Astrocyte (in vitro differentiated cells and primary cell): ENCODE measurements at regions not wholly inside any gene's neighbourhood (a gene's known extent, or its start where the extent isn't known, plus 50 kb on each side); places are given as distances from the start of the nearest gene placed in this dataset.

Experiments used
- DNase-seq: peaks from one replicate; pipeline ENCODE4 v3.0.0-alpha.2; 2010; ENCODE audit warnings: low read depth
- FAIRE-seq: peaks from 2 replicates; lab custom pipeline; 2011; peaks lifted over from hg19 to GRCh38; lab: Jason Lieb, UNC
- H2AFZ ChIP-seq: 2 replicates; pipeline ENCODE4 v1.6.0; 2012; ENCODE audit warnings: low read depth, low read length, inconsistent platforms
- H3K27ac ChIP-seq: 2 replicates; pipeline ENCODE4 v1.5.1; 2011; ENCODE audit warnings: low read depth, low read length, inconsistent platforms
- H3K27me3 ChIP-seq: 2 replicates; pipeline ENCODE4 v1.6.0; 2011; ENCODE audit warnings: low read length, inconsistent platforms; ENCODE audit not compliant: insufficient read depth
- H3K36me3 ChIP-seq: 2 replicates; pipeline ENCODE4 v1.5.1; 2011; ENCODE audit warnings: low read length, inconsistent platforms; ENCODE audit not compliant: insufficient read depth
- H3K4me1 ChIP-seq: 2 replicates; pipeline ENCODE4 v1.5.1; 2011; ENCODE audit warnings: low read length, inconsistent platforms; ENCODE audit not compliant: insufficient read depth
- H3K4me2 ChIP-seq: 2 replicates; pipeline ENCODE4 v1.6.0; 2012; ENCODE audit warnings: low read length, inconsistent platforms
- H3K4me3 ChIP-seq: 2 replicates; pipeline ENCODE4 v1.5.1; 2011; ENCODE audit warnings: low read depth, mild to moderate bottlenecking, low read length, inconsistent platforms; ENCODE audit not compliant: insufficient read depth
- H3K79me2 ChIP-seq: 2 replicates; pipeline ENCODE4 v1.6.0; 2012; ENCODE audit warnings: mild to moderate bottlenecking, low read length, inconsistent platforms; ENCODE audit not compliant: insufficient read depth
- H3K9ac ChIP-seq: 2 replicates; pipeline ENCODE4 v1.6.0; 2012; ENCODE audit warnings: mild to moderate bottlenecking, low read length, inconsistent platforms
- H3K9me3 ChIP-seq: 2 replicates; pipeline ENCODE4 v1.5.1; 2012; ENCODE audit warnings: low read depth, mild to moderate bottlenecking, low read length, inconsistent platforms; ENCODE audit not compliant: insufficient read depth
- H4K20me1 ChIP-seq: 2 replicates; pipeline ENCODE4 v1.6.0; 2012; ENCODE audit warnings: low read length, inconsistent platforms; ENCODE audit not compliant: insufficient read depth
- H3K27ac Mint-ChIP-seq: one replicate; pipeline ENCODE4 v1.8.0; 2021; ENCODE audit warnings: mild to moderate bottlenecking, mixed read lengths; ENCODE audit not compliant: unreplicated experiment
- H3K27me3 Mint-ChIP-seq: one replicate; pipeline ENCODE4 v1.8.0; 2021; ENCODE audit warnings: low read depth, mixed read lengths; ENCODE audit not compliant: unreplicated experiment
- H3K36me3 Mint-ChIP-seq: one replicate; pipeline ENCODE4 v1.8.0; 2021; ENCODE audit warnings: low read depth, mixed read lengths; ENCODE audit not compliant: unreplicated experiment
- H3K4me1 Mint-ChIP-seq: one replicate; pipeline ENCODE4 v1.8.0; 2021; ENCODE audit warnings: low read depth, mixed read lengths; ENCODE audit not compliant: unreplicated experiment
- H3K4me3 Mint-ChIP-seq: one replicate; pipeline ENCODE4 v1.8.0; 2021; ENCODE audit warnings: mild to moderate bottlenecking, moderate library complexity, mixed read lengths; ENCODE audit not compliant: unreplicated experiment
- H3K9me3 Mint-ChIP-seq: one replicate; pipeline ENCODE4 v1.8.0; 2021; ENCODE audit warnings: mild to moderate bottlenecking, mixed read lengths; ENCODE audit not compliant: unreplicated experiment
- CTCF ChIP-seq: IDR thresholded peaks from 2 replicates; pipeline ENCODE4 v1.5.1; 2011; ENCODE audit warnings: low read depth, mild to moderate bottlenecking, inconsistent platforms, low read length, moderate library complexity; ENCODE audit not compliant: insufficient read depth
- EZH2 ChIP-seq: IDR thresholded peaks from 2 replicates; pipeline ENCODE4 v1.6.1; 2012; ENCODE audit warnings: mild to moderate bottlenecking, low read length, inconsistent platforms; ENCODE audit not compliant: insufficient read depth

- no peak overlapping the region for H3K27ac ChIP-seq
- H3K27me3 Mint-ChIP-seq = no peaks in the 10 kb centered on the region
- H3K4me3 Mint-ChIP-seq = no peak overlapping the region
- no peak overlapping the region for H3K9ac ChIP-seq
- H3K9me3 ChIP-seq = peaks cover 5% of the 10 kb centered on the region
- H3K79me2 ChIP-seq = no peaks in the 10 kb centered on the region
- no peak overlapping the region for H3K4me3 ChIP-seq
- no peaks in the 10 kb centered on the region for H3K27me3 ChIP-seq
- H3K9me3 Mint-ChIP-seq = peaks cover 13% of the 10 kb centered on the region
- DNase-seq (no peak), FAIRE-seq (no peak)
- TF ChIP-seq CTCF (no peak), EZH2 (no peak)
- H3K4me1 ChIP-seq = peaks cover 28% of the 10 kb centered on the region
- no peaks in the 10 kb centered on the region for H3K36me3 ChIP-seq
- H3K36me3 Mint-ChIP-seq = no peaks in the 10 kb centered on the region
- H2AFZ ChIP-seq = no peak overlapping the region
- H3K27ac Mint-ChIP-seq = peak overlapping the region; percentile 99
- no peaks in the 10 kb centered on the region for H4K20me1 ChIP-seq
- H3K4me2 ChIP-seq = no peak overlapping the region
- peaks cover 42% of the 10 kb centered on the region for H3K4me1 Mint-ChIP-seq
Observed at GRCh38 chr1:185644531-185644930, 89.7 kb upstream of the HMCN1 start.

- H3K4me1 ChIP-seq = no peaks in the 10 kb centered on the region
- H3K79me2 ChIP-seq = no peaks in the 10 kb centered on the region
- no peaks in the 10 kb centered on the region for H3K27me3 ChIP-seq
- H3K4me2 ChIP-seq = no peak overlapping the region
- H3K9me3 ChIP-seq = no peaks in the 10 kb centered on the region
- no peak for DNase-seq
- H3K4me3 Mint-ChIP-seq = peak overlapping the region; percentile 23
- peak overlapping the region; percentile 93 for H3K27ac Mint-ChIP-seq
- H3K27me3 Mint-ChIP-seq = no peaks in the 10 kb centered on the region
- H3K4me3 ChIP-seq = no peak overlapping the region
- H3K9me3 Mint-ChIP-seq = peaks cover 23% of the 10 kb centered on the region
- H3K9ac ChIP-seq = no peak overlapping the region
- FAIRE-seq = no peak
- H3K4me1 Mint-ChIP-seq = peaks cover 13% of the 10 kb centered on the region
- H3K36me3 Mint-ChIP-seq = no peaks in the 10 kb centered on the region
- H2AFZ ChIP-seq = no peak overlapping the region
- TF ChIP-seq CTCF = no peak
- no peak for TF ChIP-seq EZH2
- no peak overlapping the region for H3K27ac ChIP-seq
- no peaks in the 10 kb centered on the region for H3K36me3 ChIP-seq
- no peaks in the 10 kb centered on the region for H4K20me1 ChIP-seq
Observed at GRCh38 chr1:185636848-185637247, 97.3 kb upstream of the HMCN1 start.

- Histone ChIP-seq H3K79me2 (no peaks in the 10 kb centered on the region), H3K4me1 (no peaks in the 10 kb centered on the region), H3K4me2 (no peak overlapping the region), H3K36me3 (no peaks in the 10 kb centered on the region), H3K4me3 (no peak overlapping the region), H3K9ac (no peak overlapping the region), H3K9me3 (no peaks in the 10 kb centered on the region), H4K20me1 (no peaks in the 10 kb centered on the region), H3K27me3 (no peaks in the 10 kb centered on the region), H3K27ac (no peak overlapping the region), H2AFZ (no peak overlapping the region)
- no peak for TF ChIP-seq EZH2
- no peak for TF ChIP-seq CTCF
- DNase-seq (no peak), FAIRE-seq (no peak)
- Mint-ChIP-seq H3K27ac (no peak overlapping the region), H3K4me1 (peaks cover 13% of the 10 kb centered on the region), H3K9me3 (peaks cover 19% of the 10 kb centered on the region), H3K36me3 (no peaks in the 10 kb centered on the region), H3K4me3 (no peak overlapping the region), H3K27me3 (no peaks in the 10 kb centered on the region)
Observed at GRCh38 chr1:185634704-185635103, 99.5 kb upstream of the HMCN1 start.
